ENCODE measurements at regions not wholly inside any gene's neighbourhood (a gene's known extent, or its start where the extent isn't known, plus 50 kb on each side); places are given as distances from the start of the nearest gene placed in this dataset.

GRCh38 chr1:221335161-221336101 lies 406.5 kb downstream of the DUSP10 start:
- peak; percentile 25 for DNase-seq
- Histone ChIP-seq H3K36me3 (replicated peaks) (no peaks in the 10 kb centered on the region), H3K4me3 (ENCODE audit: low read depth, low read length) (no peak overlapping the region), H3K27me3 (replicated peaks) (no peaks in the 10 kb centered on the region), H3K27ac (peak overlapping the region; percentile 29)
- no peak for TF ChIP-seq CTCF (IDR thresholded peaks at IDR 0.05; ENCODE audit: low read depth, low read length, missing control alignments)
- in situ Hi-C loops (cut with HindIII; ENCODE audit: low pct_ligation_motif_present, low sequenced_read_pairs) = no loop called here

- Histone ChIP-seq H3K4me3 (ENCODE audit: low read depth, low read length) (no peak overlapping the region), H3K36me3 (replicated peaks) (no peaks in the 10 kb centered on the region), H3K27me3 (replicated peaks) (no peaks in the 10 kb centered on the region), H3K27ac (peak overlapping the region; percentile 29)
- in situ Hi-C loops (cut with HindIII; ENCODE audit: low pct_ligation_motif_present, low sequenced_read_pairs) = no loop called here
- DNase-seq = no peak
- TF ChIP-seq CTCF (IDR thresholded peaks at IDR 0.05; ENCODE audit: low read depth, low read length, missing control alignments) = no peak
Measured at GRCh38 chr1:221336126-221336525, 405.8 kb downstream of the DUSP10 start.

- in situ Hi-C loops (cut with HindIII; ENCODE audit: low pct_ligation_motif_present, low sequenced_read_pairs) = no loop called here
- DNase-seq = no peak
- H3K27me3 ChIP-seq (replicated peaks) = no peaks in the 10 kb centered on the region
- H3K27ac ChIP-seq = no peak overlapping the region
- no peak overlapping the region for H3K4me3 ChIP-seq (ENCODE audit: low read depth, low read length)
- TF ChIP-seq CTCF (IDR thresholded peaks at IDR 0.05; ENCODE audit: low read depth, low read length, missing control alignments) = no peak
- no peaks in the 10 kb centered on the region for H3K36me3 ChIP-seq (replicated peaks)
Measured at GRCh38 chr1:221337106-221337505, 404.8 kb downstream of the DUSP10 start.

- H3K36me3 ChIP-seq (replicated peaks) = no peaks in the 10 kb centered on the region
- in situ Hi-C loops (cut with HindIII; ENCODE audit: low pct_ligation_motif_present, low sequenced_read_pairs) = no loop called here
- no peak for TF ChIP-seq CTCF (IDR thresholded peaks at IDR 0.05; ENCODE audit: low read depth, low read length, missing control alignments)
- DNase-seq = no peak
- H3K4me3 ChIP-seq (ENCODE audit: low read depth, low read length) = no peak overlapping the region
- no peak overlapping the region for H3K27ac ChIP-seq
- no peaks in the 10 kb centered on the region for H3K27me3 ChIP-seq (replicated peaks)
Measured at GRCh38 chr1:221343136-221343535, 398.8 kb downstream of the DUSP10 start.

- Histone ChIP-seq H3K36me3 (replicated peaks) (no peaks in the 10 kb centered on the region), H3K27ac (no peak overlapping the region), H3K27me3 (replicated peaks) (no peaks in the 10 kb centered on the region), H3K4me3 (ENCODE audit: low read depth, low read length) (no peak overlapping the region)
- TF ChIP-seq CTCF (IDR thresholded peaks at IDR 0.05; ENCODE audit: low read depth, low read length, missing control alignments) = no peak
- no peak for DNase-seq
- in situ Hi-C loops (cut with HindIII; ENCODE audit: low pct_ligation_motif_present, low sequenced_read_pairs) = no loop called here
Measured at GRCh38 chr1:221343607-221344006, 398.3 kb downstream of the DUSP10 start.
